HG03521 (cell line): ENCODE measurements at regions not wholly inside any gene's neighbourhood (a gene's known extent, or its start where the extent isn't known, plus 50 kb on each side); places are given as distances from the start of the nearest gene placed in this dataset.

Experiments used
- ATAC-seq: cut with Tn5 transposase; IDR thresholded peaks from one replicate; pipeline ENCODE4 v1.9.1; 2021; ENCODE audit warnings: mild to moderate bottlenecking, moderate library complexity; ENCODE audit not compliant: unreplicated experiment

GRCh38 chr6:141346535-141346934 lies 786.2 kb upstream of the GJE1 start:
- no peak for ATAC-seq

- no peak for ATAC-seq
Measured at GRCh38 chr6:141337191-141337590, 795.5 kb upstream of the GJE1 start.

- ATAC-seq: no peak
Measured at GRCh38 chr6:141335477-141336273, 797.0 kb upstream of the GJE1 start.

GRCh38 chr6:141326925-141327324 lies 805.8 kb upstream of the GJE1 start:
- ATAC-seq: no peak

GRCh38 chr6:141326426-141326825 lies 806.3 kb upstream of the GJE1 start:
- ATAC-seq: no peak

- ATAC-seq: no peak
Measured at GRCh38 chr6:141321493-141322347, 811.0 kb upstream of the GJE1 start.

GRCh38 chr6:141316236-141316635 lies 816.5 kb upstream of the GJE1 start:
- ATAC-seq: no peak

- no peak for ATAC-seq
Measured at GRCh38 chr6:141313986-141314385, 818.7 kb upstream of the GJE1 start.

- no peak for ATAC-seq
Measured at GRCh38 chr6:141309295-141309694, 823.4 kb upstream of the GJE1 start.

- no peak for ATAC-seq
Measured at GRCh38 chr6:141307309-141307998, 825.3 kb upstream of the GJE1 start.

- no peak for ATAC-seq
Measured at GRCh38 chr6:141303907-141304306, 828.8 kb upstream of the GJE1 start.

- no peak for ATAC-seq
Measured at GRCh38 chr6:141301779-141302178, 830.9 kb upstream of the GJE1 start.

GRCh38 chr6:141290941-141291721 lies 841.6 kb upstream of the GJE1 start:
- ATAC-seq: no peak

GRCh38 chr6:141288947-141289346 lies 843.8 kb upstream of the GJE1 start:
- no peak for ATAC-seq

GRCh38 chr6:141282263-141282662 lies 850.5 kb upstream of the GJE1 start:
- ATAC-seq: no peak

- no peak for ATAC-seq
Measured at GRCh38 chr6:141269684-141270083, 863.0 kb upstream of the GJE1 start.

GRCh38 chr6:141267420-141267819 lies 865.3 kb upstream of the GJE1 start:
- ATAC-seq: no peak

- ATAC-seq: no peak
Measured at GRCh38 chr6:141265756-141266623, 866.7 kb upstream of the GJE1 start.

GRCh38 chr6:141264101-141264500 lies 868.6 kb upstream of the GJE1 start:
- no peak for ATAC-seq

- no peak for ATAC-seq
Measured at GRCh38 chr6:141261672-141262060, 871.1 kb upstream of the GJE1 start.
